Astrocyte (in vitro differentiated cells and primary cell): ENCODE measurements at regions not wholly inside any gene's neighbourhood (a gene's known extent, or its start where the extent isn't known, plus 50 kb on each side); places are given as distances from the start of the nearest gene placed in this dataset.

Experiments
- DNase-seq: peaks from one replicate; pipeline ENCODE4 v3.0.0-alpha.2; 2010; ENCODE audit warnings: low read depth
- FAIRE-seq: peaks from 2 replicates; lab custom pipeline; 2011; peaks lifted over from hg19 to GRCh38; lab: Jason Lieb, UNC
- H2AFZ ChIP-seq: 2 replicates; pipeline ENCODE4 v1.6.0; 2012; ENCODE audit warnings: low read depth, low read length, inconsistent platforms
- H3K27ac ChIP-seq: 2 replicates; pipeline ENCODE4 v1.5.1; 2011; ENCODE audit warnings: low read depth, low read length, inconsistent platforms
- H3K27me3 ChIP-seq: 2 replicates; pipeline ENCODE4 v1.6.0; 2011; ENCODE audit warnings: low read length, inconsistent platforms; ENCODE audit not compliant: insufficient read depth
- H3K36me3 ChIP-seq: 2 replicates; pipeline ENCODE4 v1.5.1; 2011; ENCODE audit warnings: low read length, inconsistent platforms; ENCODE audit not compliant: insufficient read depth
- H3K4me1 ChIP-seq: 2 replicates; pipeline ENCODE4 v1.5.1; 2011; ENCODE audit warnings: low read length, inconsistent platforms; ENCODE audit not compliant: insufficient read depth
- H3K4me2 ChIP-seq: 2 replicates; pipeline ENCODE4 v1.6.0; 2012; ENCODE audit warnings: low read length, inconsistent platforms
- H3K4me3 ChIP-seq: 2 replicates; pipeline ENCODE4 v1.5.1; 2011; ENCODE audit warnings: low read depth, mild to moderate bottlenecking, low read length, inconsistent platforms; ENCODE audit not compliant: insufficient read depth
- H3K79me2 ChIP-seq: 2 replicates; pipeline ENCODE4 v1.6.0; 2012; ENCODE audit warnings: mild to moderate bottlenecking, low read length, inconsistent platforms; ENCODE audit not compliant: insufficient read depth
- H3K9ac ChIP-seq: 2 replicates; pipeline ENCODE4 v1.6.0; 2012; ENCODE audit warnings: mild to moderate bottlenecking, low read length, inconsistent platforms
- H3K9me3 ChIP-seq: 2 replicates; pipeline ENCODE4 v1.5.1; 2012; ENCODE audit warnings: low read depth, mild to moderate bottlenecking, low read length, inconsistent platforms; ENCODE audit not compliant: insufficient read depth
- H4K20me1 ChIP-seq: 2 replicates; pipeline ENCODE4 v1.6.0; 2012; ENCODE audit warnings: low read length, inconsistent platforms; ENCODE audit not compliant: insufficient read depth
- H3K27ac Mint-ChIP-seq: one replicate; pipeline ENCODE4 v1.8.0; 2021; ENCODE audit warnings: mild to moderate bottlenecking, mixed read lengths; ENCODE audit not compliant: unreplicated experiment
- H3K27me3 Mint-ChIP-seq: one replicate; pipeline ENCODE4 v1.8.0; 2021; ENCODE audit warnings: low read depth, mixed read lengths; ENCODE audit not compliant: unreplicated experiment
- H3K36me3 Mint-ChIP-seq: one replicate; pipeline ENCODE4 v1.8.0; 2021; ENCODE audit warnings: low read depth, mixed read lengths; ENCODE audit not compliant: unreplicated experiment
- H3K4me1 Mint-ChIP-seq: one replicate; pipeline ENCODE4 v1.8.0; 2021; ENCODE audit warnings: low read depth, mixed read lengths; ENCODE audit not compliant: unreplicated experiment
- H3K4me3 Mint-ChIP-seq: one replicate; pipeline ENCODE4 v1.8.0; 2021; ENCODE audit warnings: mild to moderate bottlenecking, moderate library complexity, mixed read lengths; ENCODE audit not compliant: unreplicated experiment
- H3K9me3 Mint-ChIP-seq: one replicate; pipeline ENCODE4 v1.8.0; 2021; ENCODE audit warnings: mild to moderate bottlenecking, mixed read lengths; ENCODE audit not compliant: unreplicated experiment
- EZH2 ChIP-seq: IDR thresholded peaks from 2 replicates; pipeline ENCODE4 v1.6.1; 2012; ENCODE audit warnings: mild to moderate bottlenecking, low read length, inconsistent platforms; ENCODE audit not compliant: insufficient read depth
- TF ChIP-seq, protein P1 (sequence below): IDR thresholded peaks from 2 replicates; pipeline ENCODE4 v1.5.1; 2011; ENCODE audit warnings: low read depth, mild to moderate bottlenecking, inconsistent platforms, low read length, moderate library complexity; ENCODE audit not compliant: insufficient read depth

DNA sequence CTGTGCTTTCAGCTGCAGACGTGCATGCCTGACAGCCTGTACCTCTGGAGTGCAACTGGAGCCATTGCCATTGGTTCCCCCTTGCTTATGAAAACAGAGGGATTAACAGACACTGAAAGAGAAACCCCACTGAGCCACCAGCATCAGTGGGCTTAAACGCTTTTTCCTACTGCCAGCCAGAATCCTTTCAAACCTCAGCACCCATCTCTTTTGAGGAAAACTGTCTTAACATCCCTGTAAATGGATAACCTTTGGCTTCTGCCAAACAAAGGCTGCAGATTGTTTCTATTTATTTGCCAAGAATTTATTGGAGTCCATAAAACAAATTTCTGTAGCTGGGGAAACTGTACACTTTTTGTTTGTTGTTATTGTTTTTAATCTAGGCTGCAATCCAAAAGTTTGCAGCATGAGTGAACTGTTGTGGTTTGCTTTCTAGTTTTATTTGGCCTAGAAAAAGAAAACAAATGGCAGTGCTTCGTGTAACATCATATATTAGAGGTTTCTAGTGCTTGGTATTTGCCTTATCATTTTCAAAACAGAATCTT lies 369.2 kb upstream of the IL12A start:
- peak overlapping the region; percentile 50 for H3K4me2 ChIP-seq
- H3K79me2 ChIP-seq, result no peaks in the 10 kb centered on the region
- H3K4me3 Mint-ChIP-seq, result no peak overlapping the region
- DNase-seq (peak; percentile 41), FAIRE-seq (no peak)
- peaks cover 21% of the 10 kb centered on the region for H3K4me1 ChIP-seq
- peaks cover 18% of the 10 kb centered on the region for H3K4me1 Mint-ChIP-seq
- H2AFZ ChIP-seq, result no peak overlapping the region
- H4K20me1 ChIP-seq, result no peaks in the 10 kb centered on the region
- H3K27me3 ChIP-seq, result no peaks in the 10 kb centered on the region
- H3K27me3 Mint-ChIP-seq, result no peaks in the 10 kb centered on the region
- TF ChIP-seq EZH2, result no peak
- TF ChIP-seq, protein P1, sequence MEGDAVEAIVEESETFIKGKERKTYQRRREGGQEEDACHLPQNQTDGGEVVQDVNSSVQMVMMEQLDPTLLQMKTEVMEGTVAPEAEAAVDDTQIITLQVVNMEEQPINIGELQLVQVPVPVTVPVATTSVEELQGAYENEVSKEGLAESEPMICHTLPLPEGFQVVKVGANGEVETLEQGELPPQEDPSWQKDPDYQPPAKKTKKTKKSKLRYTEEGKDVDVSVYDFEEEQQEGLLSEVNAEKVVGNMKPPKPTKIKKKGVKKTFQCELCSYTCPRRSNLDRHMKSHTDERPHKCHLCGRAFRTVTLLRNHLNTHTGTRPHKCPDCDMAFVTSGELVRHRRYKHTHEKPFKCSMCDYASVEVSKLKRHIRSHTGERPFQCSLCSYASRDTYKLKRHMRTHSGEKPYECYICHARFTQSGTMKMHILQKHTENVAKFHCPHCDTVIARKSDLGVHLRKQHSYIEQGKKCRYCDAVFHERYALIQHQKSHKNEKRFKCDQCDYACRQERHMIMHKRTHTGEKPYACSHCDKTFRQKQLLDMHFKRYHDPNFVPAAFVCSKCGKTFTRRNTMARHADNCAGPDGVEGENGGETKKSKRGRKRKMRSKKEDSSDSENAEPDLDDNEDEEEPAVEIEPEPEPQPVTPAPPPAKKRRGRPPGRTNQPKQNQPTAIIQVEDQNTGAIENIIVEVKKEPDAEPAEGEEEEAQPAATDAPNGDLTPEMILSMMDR, result no peak
- H3K27ac Mint-ChIP-seq, result no peak overlapping the region
- peak overlapping the region; percentile 3 for H3K27ac ChIP-seq
- H3K36me3 Mint-ChIP-seq, result no peaks in the 10 kb centered on the region
- H3K4me3 ChIP-seq, result no peak overlapping the region
- H3K36me3 ChIP-seq, result no peaks in the 10 kb centered on the region
- H3K9ac ChIP-seq, result no peak overlapping the region
- H3K9me3 ChIP-seq, result no peaks in the 10 kb centered on the region
- no peaks in the 10 kb centered on the region for H3K9me3 Mint-ChIP-seq

DNA sequence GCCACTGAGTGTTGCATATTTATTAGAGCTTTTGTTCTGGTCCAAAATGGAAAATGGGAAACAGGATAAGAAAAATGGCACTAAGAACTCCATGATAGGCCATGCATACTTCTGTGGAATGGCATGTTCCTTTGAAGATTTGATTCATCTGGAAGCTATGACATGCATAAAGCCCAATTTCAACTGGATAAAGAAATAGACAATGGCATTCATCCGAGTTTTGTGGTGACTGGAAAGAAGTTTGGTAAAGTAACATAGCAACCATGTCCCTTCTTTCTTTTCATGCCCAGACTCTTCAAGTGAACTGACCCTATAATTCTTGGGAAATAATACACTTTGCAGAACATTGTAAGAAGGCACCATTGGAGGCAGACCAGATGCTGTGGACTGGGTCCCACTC lies 368.4 kb upstream of the IL12A start:
- TF ChIP-seq, protein P1, result no peak
- TF ChIP-seq EZH2, result no peak
- DNase-seq (peak; percentile 30), FAIRE-seq (peak; percentile 59)
- Histone ChIP-seq H3K9me3 (no peaks in the 10 kb centered on the region), H3K27me3 (no peaks in the 10 kb centered on the region), H3K4me1 (peaks cover 21% of the 10 kb centered on the region), H3K4me2 (peak overlapping the region; percentile 65), H3K27ac (peak overlapping the region; percentile 65), H3K4me3 (peak overlapping the region; percentile 14), H3K36me3 (no peaks in the 10 kb centered on the region), H3K9ac (no peak overlapping the region), H3K79me2 (no peaks in the 10 kb centered on the region), H4K20me1 (no peaks in the 10 kb centered on the region), H2AFZ (no peak overlapping the region)
- no peaks in the 10 kb centered on the region for H3K27me3 Mint-ChIP-seq
- H3K9me3 Mint-ChIP-seq, result no peaks in the 10 kb centered on the region
- H3K4me3 Mint-ChIP-seq, result no peak overlapping the region
- H3K27ac Mint-ChIP-seq, result peak overlapping the region; percentile 6
- H3K36me3 Mint-ChIP-seq, result no peaks in the 10 kb centered on the region
- H3K4me1 Mint-ChIP-seq, result peaks cover 18% of the 10 kb centered on the region

DNA sequence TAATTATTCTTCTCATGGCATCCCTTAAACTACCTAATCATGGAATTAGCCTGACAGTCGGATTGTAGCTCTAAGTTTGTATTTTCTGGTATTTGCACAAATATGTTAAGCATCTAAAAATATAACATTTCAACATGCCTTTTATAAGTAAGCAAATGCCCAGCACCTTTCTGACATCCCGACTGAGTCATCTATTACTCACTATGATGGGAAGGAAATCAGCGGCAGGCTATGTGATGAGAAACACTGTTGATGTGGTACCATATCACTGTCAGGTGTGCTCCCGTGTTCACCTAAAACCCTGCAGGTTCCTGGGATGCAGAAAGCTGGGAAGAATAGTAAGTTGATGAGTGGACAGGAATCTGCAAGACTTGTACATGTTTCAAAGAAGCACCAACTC lies 367.8 kb upstream of the IL12A start:
- no peak overlapping the region for H3K9ac ChIP-seq
- H3K4me1 ChIP-seq, result peaks cover 21% of the 10 kb centered on the region
- H3K27me3 ChIP-seq, result no peaks in the 10 kb centered on the region
- peak overlapping the region; percentile 65 for H3K27ac ChIP-seq
- H3K27ac Mint-ChIP-seq, result peak overlapping the region; percentile 16
- no peaks in the 10 kb centered on the region for H4K20me1 ChIP-seq
- H3K4me2 ChIP-seq, result peak overlapping the region; percentile 65
- no peak overlapping the region for H2AFZ ChIP-seq
- no peaks in the 10 kb centered on the region for H3K9me3 Mint-ChIP-seq
- no peaks in the 10 kb centered on the region for H3K79me2 ChIP-seq
- H3K4me3 ChIP-seq, result peak overlapping the region; percentile 14
- H3K4me3 Mint-ChIP-seq, result no peak overlapping the region
- H3K36me3 ChIP-seq, result no peaks in the 10 kb centered on the region
- TF ChIP-seq EZH2, result no peak
- TF ChIP-seq, protein P1, result no peak
- FAIRE-seq (peak; percentile 91), DNase-seq (peak; percentile 80)
- H3K4me1 Mint-ChIP-seq, result peaks cover 18% of the 10 kb centered on the region
- no peaks in the 10 kb centered on the region for H3K9me3 ChIP-seq
- H3K27me3 Mint-ChIP-seq, result no peaks in the 10 kb centered on the region
- H3K36me3 Mint-ChIP-seq, result no peaks in the 10 kb centered on the region
